ENCODE measurements at regions not wholly inside any gene's neighbourhood (a gene's known extent, or its start where the extent isn't known, plus 50 kb on each side); places are given as distances from the start of the nearest gene placed in this dataset.
"Not testable (repeated sequence)": the region's sequence is repeated elsewhere in the genome, so short reads cannot be mapped to it uniquely, and the experiment has no call there.

GRCh38 chr4:159780196-159780922 is 677.5 kb downstream of the RAPGEF2 start:
- Histone ChIP-seq H3K36me3 (no peaks in the 10 kb centered on the region), H3K9me3 (no peaks in the 10 kb centered on the region), H3K4me1 (no peaks in the 10 kb centered on the region), H3K27me3 (no peaks in the 10 kb centered on the region), H3K27ac (replicated peaks in 1 of 4) (no peak overlapping the region), H3K4me3 (no peak overlapping the region)
- DNase-seq (ENCODE audit: extremely low spot score): no peak
- 93% methylated on average over 2 of the region's 2 CpGs for WGBS
- intact Hi-C loops (cut with DNase I): no loop called here
- TF ChIP-seq EP300 (IDR thresholded peaks at IDR 0.05) (no peak), POLR2A (IDR thresholded peaks at IDR 0.05; ENCODE audit: low read depth) (no peak), POLR2AphosphoS5 (IDR thresholded peaks at IDR 0.05) (no peak), CTCF (IDR thresholded peaks at IDR 0.05) (no peak)

- intact Hi-C loops (cut with DNase I): no loop called here
- TF ChIP-seq POLR2A (IDR thresholded peaks at IDR 0.05; ENCODE audit: low read depth): no peak
- TF ChIP-seq POLR2AphosphoS5 (IDR thresholded peaks at IDR 0.05): no peak
- TF ChIP-seq EP300 (IDR thresholded peaks at IDR 0.05): no peak
- no peak for TF ChIP-seq CTCF (IDR thresholded peaks at IDR 0.05)
- 96% methylated on average over 2 of the region's 2 CpGs for WGBS
- no peak for DNase-seq (ENCODE audit: extremely low spot score)
- no peak overlapping the region for H3K4me3 ChIP-seq
- H3K4me1 ChIP-seq: no peaks in the 10 kb centered on the region
- no peaks in the 10 kb centered on the region for H3K36me3 ChIP-seq
- H3K9me3 ChIP-seq: no peaks in the 10 kb centered on the region
- no peaks in the 10 kb centered on the region for H3K27me3 ChIP-seq
- no peak overlapping the region for H3K27ac ChIP-seq (replicated peaks in 1 of 4)
Measured at GRCh38 chr4:159787901-159788300, 685.0 kb downstream of the RAPGEF2 start.

- H3K4me1 ChIP-seq: no peaks in the 10 kb centered on the region
- 46% methylated on average over 3 of the region's 3 CpGs for WGBS
- no peak for DNase-seq (ENCODE audit: extremely low spot score)
- intact Hi-C loops (cut with DNase I): no loop called here
- no peak for TF ChIP-seq CTCF (IDR thresholded peaks at IDR 0.05)
- no peak for TF ChIP-seq EP300 (IDR thresholded peaks at IDR 0.05)
- TF ChIP-seq POLR2A (IDR thresholded peaks at IDR 0.05; ENCODE audit: low read depth): no peak
- TF ChIP-seq POLR2AphosphoS5 (IDR thresholded peaks at IDR 0.05): no peak
- no peak overlapping the region for H3K27ac ChIP-seq (replicated peaks in 1 of 4)
- no peaks in the 10 kb centered on the region for H3K36me3 ChIP-seq
- no peaks in the 10 kb centered on the region for H3K27me3 ChIP-seq
- H3K4me3 ChIP-seq: no peak overlapping the region
- H3K9me3 ChIP-seq: no peaks in the 10 kb centered on the region
Measured at GRCh38 chr4:159791334-159791733, 688.5 kb downstream of the RAPGEF2 start.

GRCh38 chr4:159804592-159804991 is 701.7 kb downstream of the RAPGEF2 start:
- 88% methylated on average over 11 of the region's 12 CpGs for WGBS
- H3K27ac ChIP-seq (replicated peaks in 1 of 4); DNase-seq (ENCODE audit: extremely low spot score); H3K4me1 ChIP-seq; intact Hi-C loops (cut with DNase I); H3K27me3 ChIP-seq; H3K4me3 ChIP-seq; H3K36me3 ChIP-seq; H3K9me3 ChIP-seq: not testable (repeated sequence)

- Histone ChIP-seq H3K36me3 (no peaks in the 10 kb centered on the region), H3K4me3 (no peak overlapping the region), H3K4me1 (no peaks in the 10 kb centered on the region), H3K27ac (replicated peaks in 1 of 4) (no peak overlapping the region), H3K27me3 (no peaks in the 10 kb centered on the region), H3K9me3 (peaks cover 0 to 7% (median 5%) of the 10 kb centered on the region in 4 donors)
- intact Hi-C loops (cut with DNase I): no loop called here
- no peak for DNase-seq (ENCODE audit: extremely low spot score)
- TF ChIP-seq EP300 (IDR thresholded peaks at IDR 0.05): no peak
- no peak for TF ChIP-seq POLR2AphosphoS5 (IDR thresholded peaks at IDR 0.05)
- no peak for TF ChIP-seq POLR2A (IDR thresholded peaks at IDR 0.05; ENCODE audit: low read depth)
- no peak for TF ChIP-seq CTCF (IDR thresholded peaks at IDR 0.05)
- 86% methylated on average over 2 of the region's 2 CpGs for WGBS
Measured at GRCh38 chr4:159823743-159824142, 720.9 kb downstream of the RAPGEF2 start.

Measured in esophagus muscularis mucosa (tissue), 4 donors.